HG02840 (cell line): ENCODE measurements at regions not wholly inside any gene's neighbourhood (a gene's known extent, or its start where the extent isn't known, plus 50 kb on each side); places are given as distances from the start of the nearest gene placed in this dataset.
"Not testable (repeated sequence)": the region's sequence is repeated elsewhere in the genome, so short reads cannot be mapped to it uniquely, and the experiment has no call there.

Experiments
- ATAC-seq: cut with Tn5 transposase; IDR thresholded peaks from one replicate; pipeline ENCODE4 v1.9.1; 2021; ENCODE audit warnings: mild to moderate bottlenecking, moderate library complexity, moderate number of reproducible peaks; ENCODE audit not compliant: unreplicated experiment, low FRiP score

DNA sequence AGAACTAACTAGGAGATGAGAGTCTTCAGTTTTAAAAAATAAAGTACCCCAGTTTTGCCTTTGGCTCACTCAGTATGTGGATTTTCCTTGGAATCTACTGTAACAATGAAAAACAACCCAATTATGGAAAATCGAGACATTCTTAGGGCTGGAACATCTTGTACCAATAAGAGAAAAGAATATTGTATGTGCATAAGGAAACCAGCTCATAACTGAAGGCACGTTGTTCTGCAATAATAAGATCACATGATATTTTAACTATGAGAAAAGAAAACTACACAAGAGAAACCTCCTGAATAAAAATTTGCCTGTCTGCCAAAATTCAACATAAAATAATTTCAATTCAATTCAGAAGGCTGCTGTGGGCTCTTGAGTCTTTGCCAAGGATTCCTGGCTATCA lies 261.8 kb upstream of the EDNRA start:
- no peak for ATAC-seq

DNA sequence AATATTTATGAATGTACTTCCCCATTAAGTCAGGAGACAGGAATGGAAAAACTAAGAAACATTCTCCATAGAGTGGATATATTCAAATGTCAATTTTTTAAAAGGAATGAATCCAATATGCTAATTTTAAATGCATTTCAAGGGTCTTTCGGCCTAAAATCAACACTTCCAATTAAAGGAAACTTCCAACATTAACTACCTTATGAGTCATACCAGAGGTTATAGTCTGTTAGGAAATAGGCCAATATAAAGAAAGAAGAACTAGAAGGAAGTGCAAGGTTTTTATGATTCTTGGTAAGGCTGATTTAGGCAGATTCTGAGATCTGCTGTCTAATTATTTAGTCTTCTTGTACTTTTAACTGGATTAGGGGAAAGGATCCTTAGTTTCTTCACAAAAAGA lies 260.1 kb upstream of the EDNRA start:
- ATAC-seq, result no peak

DNA sequence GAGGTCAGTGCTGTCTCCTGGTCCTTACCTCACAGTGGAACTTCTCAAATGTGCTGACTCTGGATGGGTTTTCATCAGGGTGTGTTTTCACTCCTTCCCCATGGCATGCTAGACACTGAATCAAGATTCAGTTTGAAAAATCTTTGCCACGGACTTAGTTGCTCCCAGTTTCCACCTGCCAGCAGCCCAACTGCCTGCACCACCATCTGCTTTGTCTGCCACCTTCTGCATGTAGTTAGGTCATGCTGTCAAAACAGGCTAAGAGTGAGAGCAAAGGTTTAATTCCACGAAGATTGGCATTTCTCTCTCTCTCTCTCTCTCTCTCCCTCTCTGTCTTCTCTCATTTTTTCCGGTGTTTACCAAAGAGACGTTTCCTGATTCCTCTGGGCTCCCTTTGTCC lies 258.0 kb upstream of the EDNRA start:
- no peak for ATAC-seq

DNA sequence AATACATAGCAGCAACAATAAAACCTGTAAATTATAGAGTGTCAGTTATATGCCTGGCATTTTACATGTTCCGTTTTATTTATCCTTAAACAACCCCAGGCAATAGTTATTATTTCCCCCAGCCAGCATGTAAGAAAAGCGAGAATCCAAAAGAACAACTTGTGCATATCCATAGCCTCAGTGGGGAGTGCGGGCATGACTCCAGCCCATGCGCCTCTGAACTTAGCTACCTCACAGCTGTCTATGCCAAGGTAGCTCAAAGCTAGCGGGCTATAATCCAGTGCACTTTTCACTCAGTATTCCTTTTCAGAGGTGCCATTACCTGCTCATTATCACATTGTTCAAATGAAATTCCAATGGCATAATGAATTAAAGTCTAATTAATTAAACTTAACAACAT lies 257.3 kb upstream of the EDNRA start:
- no peak for ATAC-seq

DNA sequence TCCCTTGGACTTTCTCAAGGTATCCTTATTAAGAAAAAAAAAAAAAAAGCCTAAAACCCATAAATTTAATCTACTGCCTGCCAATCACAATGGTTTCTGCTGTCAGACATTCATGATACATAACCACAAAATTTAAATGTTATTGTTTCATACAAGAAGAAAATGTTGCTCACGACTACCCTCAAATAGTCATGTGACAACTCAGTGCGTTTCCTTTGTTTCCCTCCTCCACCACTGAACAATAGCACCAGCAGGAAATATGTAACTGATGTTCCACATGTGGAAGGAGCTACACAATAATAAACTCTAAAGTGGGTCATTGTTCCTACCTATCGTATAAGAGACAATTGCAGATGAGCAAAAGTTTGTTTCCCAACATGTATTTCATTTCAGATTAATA lies 244.1 kb upstream of the EDNRA start:
- no peak for ATAC-seq

DNA sequence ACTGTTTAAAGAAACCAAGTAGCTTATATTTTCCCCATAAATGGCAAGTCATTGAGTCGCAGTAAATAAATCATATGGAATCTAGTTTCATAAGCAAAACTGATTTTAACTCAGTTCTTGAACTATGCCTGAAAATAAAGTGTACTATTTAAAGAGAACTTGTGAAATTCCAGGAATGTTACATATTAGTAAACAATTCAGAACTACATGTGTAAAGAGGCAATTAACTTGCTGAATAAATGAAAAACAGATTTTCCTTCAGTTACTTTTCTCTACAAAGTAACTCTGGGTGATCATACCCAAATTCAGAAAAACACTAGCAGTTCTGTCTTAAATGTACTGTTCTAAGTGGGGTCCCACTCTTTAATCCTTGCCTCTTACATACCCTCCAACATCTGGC lies 236.1 kb upstream of the EDNRA start:
- ATAC-seq, result no peak

DNA sequence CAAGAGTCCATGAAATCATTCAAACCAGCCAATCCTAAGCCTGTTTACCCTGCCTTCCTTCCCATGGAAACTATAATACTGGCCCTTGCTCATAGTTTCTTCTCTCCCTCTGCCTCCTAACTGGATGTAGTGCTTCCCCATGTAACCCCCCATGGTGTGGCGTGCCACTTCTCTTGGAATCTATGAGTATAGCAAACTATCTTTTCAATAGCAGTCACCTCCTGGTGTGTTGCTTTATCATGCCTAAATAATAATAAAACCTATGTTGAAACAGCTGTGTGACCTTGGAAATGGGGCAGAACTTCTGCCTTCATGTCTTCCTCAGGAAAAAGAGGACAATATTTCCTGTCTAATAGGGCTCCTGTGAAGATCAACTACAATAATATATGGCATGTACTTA lies 234.8 kb upstream of the EDNRA start:
- ATAC-seq, result no peak

DNA sequence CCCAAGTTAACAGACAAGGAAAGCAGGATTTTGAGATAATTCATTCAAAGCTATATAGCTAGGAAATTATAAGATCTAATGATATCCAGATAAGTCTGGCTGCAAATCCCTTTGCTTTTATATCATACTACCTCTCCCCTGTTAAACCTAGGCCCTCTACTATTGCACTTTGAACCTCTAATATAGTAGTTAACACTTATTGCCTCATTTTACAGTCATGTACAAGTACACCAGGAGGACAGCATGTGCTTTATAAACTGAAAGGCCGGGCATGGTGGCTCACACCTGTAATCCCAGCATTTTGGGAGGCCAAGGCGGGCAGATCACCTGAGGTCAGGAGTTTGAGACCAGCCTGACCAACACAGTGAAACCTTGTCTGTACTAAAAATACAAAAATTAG lies 234.4 kb upstream of the EDNRA start:
- ATAC-seq, result not testable (repeated sequence)

DNA sequence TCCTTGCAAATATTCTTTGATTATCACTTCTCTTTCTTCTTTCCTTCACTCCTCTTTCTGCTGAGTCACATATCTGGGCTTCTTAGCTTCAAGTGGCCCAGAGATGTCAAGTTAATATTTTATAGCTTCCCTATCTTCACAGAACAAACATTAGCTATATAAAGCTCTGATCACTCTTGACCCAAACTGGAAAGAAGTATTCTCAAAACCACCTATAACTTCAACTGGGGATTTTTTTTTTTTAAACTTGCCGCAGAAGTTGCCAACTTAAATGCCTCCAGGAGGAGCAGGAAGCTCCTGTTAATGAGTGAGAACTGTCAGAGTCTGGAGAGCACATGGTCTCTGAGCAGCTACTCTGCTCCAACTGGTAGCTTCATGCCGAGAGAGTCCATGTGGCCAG lies 233.3 kb upstream of the EDNRA start:
- ATAC-seq, result no peak

DNA sequence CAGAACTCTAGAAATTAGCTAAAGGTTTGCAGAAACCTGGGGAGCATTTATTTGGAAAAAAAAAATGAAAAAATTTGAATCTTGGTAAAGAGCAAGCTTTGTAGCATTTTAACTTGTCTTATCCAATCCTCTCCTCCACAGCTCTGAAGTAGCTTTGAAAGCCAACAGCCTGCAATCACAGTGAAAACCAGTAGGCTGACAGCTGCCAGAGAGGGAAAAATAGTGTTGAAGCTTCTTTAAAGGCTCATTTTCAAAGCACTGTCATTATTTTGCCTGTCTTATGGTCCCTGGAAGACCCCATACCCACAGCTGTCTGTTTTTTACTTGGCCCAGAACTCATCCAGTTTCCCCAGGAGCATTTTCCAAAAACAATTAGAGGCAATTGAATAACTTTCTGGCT lies 230.8 kb upstream of the EDNRA start:
- no peak for ATAC-seq

DNA sequence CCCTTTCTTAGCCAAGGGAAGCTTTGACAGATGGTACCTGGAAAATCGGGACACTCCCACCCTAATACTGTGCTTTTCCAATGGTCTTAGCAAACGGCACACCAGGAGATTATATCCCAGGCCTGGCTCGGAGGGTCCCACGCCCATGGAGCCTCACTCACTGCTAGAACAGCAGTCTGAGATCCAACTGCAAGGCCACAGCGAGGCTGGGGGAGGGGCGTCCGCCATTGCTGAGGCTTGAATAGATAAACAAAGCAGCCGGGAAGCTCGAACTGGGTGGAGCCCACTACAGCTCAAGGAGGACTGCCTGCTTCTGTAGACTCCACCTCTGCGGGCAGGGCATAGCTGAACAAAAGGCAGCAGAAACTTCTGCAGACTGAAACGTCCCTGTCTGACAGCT lies 225.6 kb upstream of the EDNRA start:
- ATAC-seq, result not testable (repeated sequence)

DNA sequence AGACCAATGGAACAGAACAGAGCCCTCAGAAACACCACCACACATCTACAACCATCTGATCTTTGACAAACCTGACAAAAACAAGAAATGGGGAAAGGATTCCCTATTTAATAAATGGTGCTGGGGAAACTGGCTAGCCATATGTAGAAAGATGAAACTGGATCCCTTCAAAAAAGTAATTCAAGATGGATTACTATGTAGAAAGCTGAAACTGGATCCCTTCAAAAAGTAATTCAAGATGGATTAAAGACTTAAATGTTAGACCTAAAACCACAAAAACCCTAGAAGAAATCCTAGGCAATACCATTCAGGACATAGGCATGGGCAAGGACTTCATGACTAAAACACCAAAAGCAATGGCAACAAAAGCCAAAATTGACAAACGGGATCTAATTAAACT lies 221.6 kb upstream of the EDNRA start:
- ATAC-seq, result not testable (repeated sequence)

DNA sequence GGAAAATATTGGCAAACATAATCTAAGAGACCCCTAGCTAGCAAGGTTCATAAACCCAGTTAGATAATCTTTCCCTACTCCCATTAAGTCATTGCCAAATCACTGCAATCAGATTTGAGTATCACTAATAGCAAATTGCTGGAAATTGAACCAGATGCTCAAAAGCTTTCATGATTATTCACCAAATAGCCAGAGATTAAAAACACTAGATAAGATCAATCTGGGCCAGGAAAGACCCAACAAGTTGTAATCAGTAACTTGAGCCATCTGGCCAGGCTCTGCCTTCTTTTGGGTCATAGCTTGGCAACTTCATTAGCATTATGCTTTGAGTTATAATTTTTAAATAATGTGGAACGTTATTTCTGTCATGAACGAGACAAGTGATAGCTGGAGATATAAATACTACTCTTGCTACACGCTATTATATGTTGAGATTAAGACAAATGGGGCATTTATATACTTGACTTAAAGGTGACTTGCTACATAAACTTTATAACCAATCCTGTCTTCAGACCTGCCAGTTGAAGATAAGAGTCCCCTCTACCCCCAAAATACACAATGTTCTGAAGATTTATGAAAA lies 196.6 kb upstream of the EDNRA start:
- ATAC-seq, result no peak

DNA sequence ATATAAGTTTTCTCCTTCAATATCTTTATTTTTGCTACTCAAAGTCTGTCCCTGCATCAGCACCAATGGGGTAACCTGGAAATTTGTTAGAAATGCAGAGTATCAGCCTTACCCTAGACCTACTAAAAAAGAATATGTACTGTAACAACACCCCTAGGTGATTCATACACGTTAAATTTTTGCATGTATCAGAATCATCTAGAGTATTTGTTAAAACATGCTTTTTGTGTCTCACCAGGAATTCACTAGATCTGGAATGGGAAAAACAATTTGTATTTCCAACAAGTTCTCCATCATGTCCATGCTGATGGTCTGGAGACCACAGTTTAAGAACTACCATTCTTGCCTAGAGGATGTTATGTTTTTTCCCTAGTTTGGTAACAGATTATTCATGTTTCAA lies 196.0 kb upstream of the EDNRA start:
- ATAC-seq, result no peak

DNA sequence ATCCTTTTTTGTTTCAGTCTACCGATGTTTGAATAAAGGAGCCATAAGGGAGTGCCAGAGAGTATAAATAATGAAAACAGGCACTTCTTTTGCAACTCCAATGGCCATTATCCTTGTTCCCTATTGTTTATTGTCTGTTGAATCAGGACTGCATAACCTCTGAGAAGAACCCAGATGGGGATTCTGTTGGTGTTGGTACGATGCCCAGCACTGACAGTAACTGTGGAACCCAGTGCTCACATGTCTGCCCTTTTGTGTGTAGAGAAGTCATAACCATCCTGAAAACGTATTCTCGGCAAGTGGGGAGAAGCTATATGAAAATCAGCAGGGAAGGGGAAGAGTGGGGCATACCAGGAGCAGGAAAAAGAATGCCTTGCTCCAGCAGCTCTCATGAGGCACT lies 195.1 kb upstream of the EDNRA start:
- no peak for ATAC-seq

DNA sequence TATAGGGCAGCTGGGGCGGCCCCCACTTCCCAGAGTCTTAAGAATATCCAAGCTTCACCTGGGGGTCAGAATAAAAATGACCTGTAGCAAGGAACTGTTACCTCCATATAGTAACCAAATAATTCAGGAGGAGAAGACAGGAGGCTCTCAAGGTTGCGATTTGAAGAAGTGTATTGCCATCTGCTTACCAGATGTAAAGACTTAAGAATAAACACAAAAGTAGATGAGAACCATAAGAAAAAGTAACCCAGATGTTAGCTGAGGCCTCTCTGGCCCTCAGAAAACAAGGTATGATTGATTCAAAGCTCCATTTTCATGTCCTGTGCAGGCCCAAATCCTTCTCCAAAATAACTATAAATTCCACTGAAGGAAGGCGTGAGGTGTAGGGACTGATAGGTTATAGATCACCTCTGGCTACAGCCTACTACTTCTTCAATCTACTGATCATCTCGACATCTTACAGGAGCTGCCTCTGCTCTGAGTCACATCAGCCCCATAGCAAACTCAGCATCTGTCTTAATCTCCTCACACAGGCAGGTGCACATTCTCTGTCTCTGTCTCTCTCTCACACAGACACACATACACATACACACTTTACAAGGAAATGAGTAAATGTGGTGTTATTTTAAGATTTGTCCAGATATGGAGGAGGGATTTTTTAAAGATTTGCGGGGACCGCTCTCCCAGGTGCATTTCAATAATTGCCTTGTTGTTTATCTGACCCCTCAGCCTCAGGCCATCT lies 193.9 kb upstream of the EDNRA start:
- ATAC-seq, result no peak

DNA sequence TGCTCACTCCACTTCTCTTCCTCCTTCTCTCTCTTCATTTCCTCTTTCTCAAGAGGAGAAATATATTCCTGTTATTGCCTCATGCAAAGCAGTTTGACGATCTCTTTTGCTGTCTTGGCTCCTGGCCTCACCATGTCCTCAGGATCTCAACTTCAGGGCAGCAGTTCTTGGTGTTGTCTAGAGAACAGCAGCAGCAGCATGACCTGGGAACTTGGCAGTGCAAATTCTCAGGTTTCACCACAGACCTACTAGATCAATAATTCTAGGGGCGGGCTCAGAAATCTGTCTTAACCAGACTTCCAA lies 193.4 kb upstream of the EDNRA start:
- ATAC-seq, result no peak

DNA sequence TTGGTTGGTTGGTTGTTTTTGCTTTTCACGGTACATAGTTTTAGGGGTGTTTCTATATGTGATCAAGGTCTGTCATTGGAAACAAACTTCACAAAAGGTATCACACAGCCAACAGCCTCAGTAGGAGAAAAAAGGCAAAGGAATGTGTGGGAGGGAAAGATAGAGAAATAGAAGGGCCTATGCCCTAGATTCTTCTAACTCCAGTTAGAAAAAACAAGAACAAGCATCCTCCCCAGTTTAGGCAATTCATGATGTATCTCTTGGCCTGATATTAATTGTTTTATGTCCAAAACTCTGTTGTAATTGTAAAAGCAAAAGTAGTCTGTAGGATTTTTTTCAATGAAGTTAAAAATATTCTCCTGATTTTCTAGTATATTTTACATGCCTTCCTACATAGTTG lies 192.4 kb upstream of the EDNRA start:
- no peak for ATAC-seq

DNA sequence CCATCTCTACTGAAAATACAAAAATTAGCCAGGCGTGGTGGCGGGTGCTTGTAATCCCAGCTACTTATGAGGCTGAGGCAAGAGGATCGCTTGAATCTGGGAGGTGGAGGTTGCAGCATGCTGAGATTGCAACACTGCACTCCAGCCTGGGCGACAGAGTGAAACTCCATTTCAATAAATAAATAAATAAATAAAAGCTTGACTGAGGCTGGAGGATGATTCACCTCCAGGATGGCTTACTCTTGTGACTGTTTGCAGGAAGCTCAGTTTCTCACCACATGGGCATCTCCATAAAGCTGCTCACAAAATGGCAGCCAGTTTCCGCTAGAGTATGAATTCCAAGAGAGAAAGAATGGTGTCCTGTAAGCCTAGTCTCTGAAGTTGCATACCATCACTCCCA lies 191.7 kb upstream of the EDNRA start:
- no peak for ATAC-seq

DNA sequence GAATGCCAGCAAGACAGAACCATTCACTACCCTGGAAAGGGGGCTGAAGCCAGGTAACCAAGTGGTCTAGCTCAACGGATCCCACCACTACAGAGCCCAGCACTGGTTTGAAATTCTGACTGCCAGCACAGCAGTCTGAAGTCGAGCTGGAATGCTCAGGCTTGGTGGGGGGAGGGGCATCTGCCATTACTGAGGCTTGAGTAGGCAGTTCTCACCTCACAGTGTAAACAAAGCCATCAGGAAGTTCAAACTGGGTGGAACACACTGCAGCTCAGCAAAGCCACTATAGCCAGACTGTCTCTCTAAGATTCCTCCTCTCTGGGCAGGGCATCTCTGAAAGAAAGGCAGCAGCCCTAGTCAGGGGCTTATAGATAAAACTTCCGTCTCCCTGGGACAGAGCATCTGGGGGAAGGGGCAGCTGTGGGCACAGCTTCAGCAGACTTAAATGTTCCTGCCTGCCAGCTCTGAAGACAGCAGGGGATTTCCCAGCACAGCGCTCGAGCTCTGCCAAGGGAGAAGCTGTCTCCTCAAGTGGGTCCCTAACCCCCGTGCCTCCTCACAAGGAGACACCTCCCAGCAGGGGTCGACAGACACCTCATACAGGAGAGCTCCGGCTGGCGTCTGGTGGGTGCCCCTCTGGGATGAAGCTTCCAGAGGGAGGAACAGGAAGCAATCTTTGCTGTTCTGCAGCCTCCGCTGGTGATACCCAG lies 188.1 kb upstream of the EDNRA start:
- not testable (repeated sequence) for ATAC-seq

DNA sequence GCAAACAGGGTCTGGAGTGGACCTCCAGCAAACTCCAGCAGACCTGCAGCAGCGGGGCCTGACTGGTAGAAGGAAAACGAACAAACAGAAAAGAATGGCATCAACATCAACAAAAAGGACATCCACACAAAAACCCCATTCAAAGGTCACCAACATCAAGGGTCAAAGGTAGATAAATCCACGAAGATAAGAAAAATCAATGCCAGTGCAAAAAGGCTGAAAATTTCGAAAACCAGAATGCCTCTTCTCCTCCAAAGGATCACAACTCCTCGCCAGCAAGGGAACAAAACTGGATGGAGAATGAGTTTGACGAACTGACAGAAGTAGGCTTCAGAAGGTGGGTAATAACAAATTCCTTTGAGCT lies 187.6 kb upstream of the EDNRA start:
- ATAC-seq, result not testable (repeated sequence)

DNA sequence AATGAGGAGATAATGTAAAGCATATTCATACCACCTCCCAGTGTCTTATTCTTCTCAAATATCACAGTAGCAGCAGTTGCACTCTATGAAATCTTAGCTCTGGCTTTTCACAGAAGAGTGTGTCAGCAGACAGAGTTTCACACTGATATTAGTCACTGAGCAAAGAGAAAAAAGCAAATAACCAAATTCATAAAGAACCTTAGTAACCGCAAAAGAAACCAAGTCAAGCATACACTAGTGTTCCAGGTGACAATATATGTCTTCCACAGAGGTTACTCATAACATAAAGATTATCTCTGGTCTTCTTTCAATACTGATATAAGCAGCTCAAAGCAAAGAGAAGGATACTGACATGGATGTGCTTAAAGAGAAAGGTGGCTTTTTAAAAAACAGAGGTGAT lies 181.7 kb upstream of the EDNRA start:
- ATAC-seq, result no peak
